ENCODE measurements at regions not wholly inside any gene's neighbourhood (a gene's known extent, or its start where the extent isn't known, plus 50 kb on each side); places are given as distances from the start of the nearest gene placed in this dataset.

- no peak overlapping the region for H3K14ac ChIP-seq (ENCODE audit: low read length)
- H3K23ac ChIP-seq (ENCODE audit: low read depth, low read length, poor library complexity) = no peak overlapping the region
- no peak overlapping the region for H3K27ac ChIP-seq (replicated peaks; ENCODE audit: low read length)
- no peak overlapping the region for H3K4ac ChIP-seq (ENCODE audit: low read length)
- no peak overlapping the region for H4K91ac ChIP-seq (ENCODE audit: low read depth, low read length, poor library complexity)
- no peak overlapping the region for H4K8ac ChIP-seq (ENCODE audit: low read depth, low read length)
- H3K36me3 ChIP-seq (replicated peaks in 1 of 2; ENCODE audit: control insufficient read depth in 2 of 2, insufficient read depth in 2 of 2, low read length in 2 of 2) = no peaks in the 10 kb centered on the region
- no peak overlapping the region for H2BK120ac ChIP-seq (ENCODE audit: low read depth, low read length)
- no peak overlapping the region for H2AFZ ChIP-seq (ENCODE audit: low read length)
- H3K79me1 ChIP-seq (ENCODE audit: low read depth, low read length) = no peaks in the 10 kb centered on the region
- no CpG with 5 or more reads among the region's 2 CpGs for WGBS, 2 donors (ENCODE audit: extremely low coverage in 2 of 2, insufficient read length in 2 of 2, insufficient replicate concordance in 1 of 2)
- H3K18ac ChIP-seq (ENCODE audit: low read length) = no peak overlapping the region
- no peak for DNase-seq (ENCODE audit: low spot score)
- no peaks in the 10 kb centered on the region for H3K9me3 ChIP-seq (replicated peaks in 1 of 2; ENCODE audit: control insufficient read depth in 2 of 2, insufficient read depth in 1 of 2, low read depth in 1 of 2, low read length in 2 of 2)
- H2BK5ac ChIP-seq (ENCODE audit: low read length) = no peak overlapping the region
- no peak overlapping the region for H3K4me3 ChIP-seq (ENCODE audit: low read length in 2 of 2)
- no peak overlapping the region for H3K4me2 ChIP-seq (ENCODE audit: insufficient read depth, low read length, poor library complexity, severe bottlenecking)
- no peak overlapping the region for H3K9ac ChIP-seq (ENCODE audit: low read depth, low read length, poor library complexity)
- H3K27me3 ChIP-seq (ENCODE audit: control insufficient read depth in 3 of 3, insufficient read depth in 3 of 3, low read depth in 1 of 3, low read length in 3 of 3) = no peaks in the 10 kb centered on the region
- no peak overlapping the region for H2AK5ac ChIP-seq (ENCODE audit: low read depth, low read length)
- no peak overlapping the region for H2BK15ac ChIP-seq (ENCODE audit: low read length)
- no peak overlapping the region for H2BK12ac ChIP-seq (ENCODE audit: low read length)
- H3K4me1 ChIP-seq (ENCODE audit: control insufficient read depth in 2 of 2, insufficient read depth in 1 of 2, low read depth in 1 of 2, low read length in 2 of 2) = no peaks in the 10 kb centered on the region
Measured at GRCh38 chr14:57089901-57090300, 178.8 kb downstream of the EXOC5 start.

DNA sequence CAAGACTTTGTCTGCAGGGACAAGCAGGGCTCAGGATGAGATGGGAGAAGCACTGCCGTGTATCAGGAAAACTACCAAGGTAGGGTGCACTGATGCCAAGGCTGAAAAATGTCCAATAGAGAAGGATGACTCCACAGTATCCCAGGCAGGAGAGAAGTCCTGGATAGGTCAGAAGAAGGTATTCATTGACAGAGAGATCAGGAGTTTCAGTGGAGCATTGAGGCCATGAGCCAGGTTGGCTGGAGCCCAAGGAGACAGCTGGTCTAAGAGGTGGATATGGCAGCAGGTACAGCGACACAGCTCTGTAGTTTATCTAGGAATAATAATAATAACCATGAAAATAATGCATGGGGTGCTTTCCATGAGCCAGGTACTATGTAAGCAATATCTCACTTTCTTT is 180.9 kb downstream of the EXOC5 start:
- H3K14ac ChIP-seq (ENCODE audit: low read length) = no peak overlapping the region
- no peak overlapping the region for H3K4me3 ChIP-seq (ENCODE audit: low read length in 2 of 2)
- no peak overlapping the region for H2BK15ac ChIP-seq (ENCODE audit: low read length)
- no peak overlapping the region for H3K9ac ChIP-seq (ENCODE audit: low read depth, low read length, poor library complexity)
- no peak overlapping the region for H2AK5ac ChIP-seq (ENCODE audit: low read depth, low read length)
- H2AFZ ChIP-seq (ENCODE audit: low read length) = no peak overlapping the region
- no peaks in the 10 kb centered on the region for H3K79me1 ChIP-seq (ENCODE audit: low read depth, low read length)
- H3K27ac ChIP-seq (replicated peaks; ENCODE audit: low read length) = no peak overlapping the region
- no peak overlapping the region for H4K8ac ChIP-seq (ENCODE audit: low read depth, low read length)
- no peaks in the 10 kb centered on the region for H3K27me3 ChIP-seq (ENCODE audit: control insufficient read depth in 3 of 3, insufficient read depth in 3 of 3, low read depth in 1 of 3, low read length in 3 of 3)
- DNase-seq (ENCODE audit: low spot score) = no peak
- no peak overlapping the region for H2BK120ac ChIP-seq (ENCODE audit: low read depth, low read length)
- no peak overlapping the region for H4K91ac ChIP-seq (ENCODE audit: low read depth, low read length, poor library complexity)
- H3K4me2 ChIP-seq (ENCODE audit: insufficient read depth, low read length, poor library complexity, severe bottlenecking) = no peak overlapping the region
- no peak overlapping the region for H3K4ac ChIP-seq (ENCODE audit: low read length)
- no peaks in the 10 kb centered on the region for H3K4me1 ChIP-seq (ENCODE audit: control insufficient read depth in 2 of 2, insufficient read depth in 1 of 2, low read depth in 1 of 2, low read length in 2 of 2)
- no peak overlapping the region for H2BK5ac ChIP-seq (ENCODE audit: low read length)
- H3K18ac ChIP-seq (ENCODE audit: low read length) = no peak overlapping the region
- H3K36me3 ChIP-seq (replicated peaks in 1 of 2; ENCODE audit: control insufficient read depth in 2 of 2, insufficient read depth in 2 of 2, low read length in 2 of 2) = no peaks in the 10 kb centered on the region
- WGBS, 2 donors (ENCODE audit: extremely low coverage in 2 of 2, insufficient read length in 2 of 2, insufficient replicate concordance in 1 of 2) = no CpG with 5 or more reads among the region's 2 CpGs
- no peak overlapping the region for H2BK12ac ChIP-seq (ENCODE audit: low read length)
- no peaks in the 10 kb centered on the region for H3K9me3 ChIP-seq (replicated peaks in 1 of 2; ENCODE audit: control insufficient read depth in 2 of 2, insufficient read depth in 1 of 2, low read depth in 1 of 2, low read length in 2 of 2)
- H3K23ac ChIP-seq (ENCODE audit: low read depth, low read length, poor library complexity) = no peak overlapping the region

DNA sequence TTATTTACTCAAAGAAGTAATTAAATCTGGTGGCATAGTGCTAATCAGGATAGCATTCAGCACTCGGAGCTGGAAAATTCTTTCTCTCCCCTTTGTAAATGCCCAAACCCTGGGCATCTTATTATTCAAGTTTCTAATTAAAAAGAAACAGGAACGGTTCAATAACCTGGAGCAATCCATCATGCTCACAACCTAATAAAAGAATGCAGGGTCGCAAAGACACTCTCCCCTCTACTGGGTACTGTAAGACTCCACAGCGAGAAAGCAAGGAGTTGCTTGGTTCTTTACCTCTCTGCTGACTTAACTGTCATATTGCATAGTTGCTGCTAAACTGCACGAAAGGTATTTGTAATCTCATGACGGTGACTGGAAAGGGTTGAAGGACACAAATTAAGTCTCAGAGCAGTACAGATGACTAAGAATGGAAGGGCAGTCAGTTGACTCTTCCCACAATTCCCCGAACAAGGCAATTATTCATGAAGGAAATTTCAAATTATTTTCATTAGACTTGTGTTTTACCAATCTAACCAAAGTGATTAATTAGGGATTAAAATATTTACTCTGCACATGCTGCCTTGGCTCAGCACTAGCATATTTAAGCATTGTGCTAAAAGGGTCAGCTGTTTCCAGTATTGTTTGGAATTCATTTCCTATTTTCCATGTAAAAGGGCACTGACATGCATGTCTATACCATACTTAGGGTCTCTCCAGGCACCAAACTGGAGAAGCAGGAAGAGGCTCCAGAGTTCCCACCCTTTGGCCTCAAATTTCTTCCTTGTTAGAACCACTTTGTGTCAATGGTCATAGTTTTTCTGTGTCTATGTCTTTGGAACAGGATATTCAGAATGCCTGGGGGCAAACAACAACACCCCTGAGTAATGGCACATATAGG is 182.2 kb downstream of the EXOC5 start:
- Histone ChIP-seq H2AFZ (ENCODE audit: low read length) (no peak overlapping the region), H4K91ac (ENCODE audit: low read depth, low read length, poor library complexity) (no peak overlapping the region)

DNA sequence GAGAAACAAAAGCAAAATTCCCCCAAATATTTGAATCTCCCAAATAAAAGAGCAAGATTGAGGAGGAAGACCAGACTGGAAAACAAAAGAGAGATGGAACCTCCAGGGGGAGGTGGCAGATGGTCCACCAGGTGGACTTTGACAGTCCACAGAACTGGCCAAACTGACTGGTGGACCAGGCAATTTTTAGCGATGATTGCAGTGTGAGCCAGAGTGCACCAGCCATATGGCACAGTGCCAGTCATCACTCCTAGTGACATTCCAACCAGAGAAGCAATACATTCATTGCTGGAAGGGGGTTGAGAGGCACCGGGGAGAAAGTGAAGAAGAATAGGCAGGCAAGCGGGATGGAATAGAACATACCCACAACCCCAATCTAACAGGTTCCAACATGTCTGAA is 182.9 kb downstream of the EXOC5 start:
- Histone ChIP-seq H4K91ac (ENCODE audit: low read depth, low read length, poor library complexity) (no peak overlapping the region), H3K14ac (ENCODE audit: low read length) (no peak overlapping the region), H3K9ac (ENCODE audit: low read depth, low read length, poor library complexity) (no peak overlapping the region), H3K4me1 (ENCODE audit: control insufficient read depth in 2 of 2, insufficient read depth in 1 of 2, low read depth in 1 of 2, low read length in 2 of 2) (peaks cover 0 to 5% of the 10 kb centered on the region in 2 donors), H3K4me2 (ENCODE audit: insufficient read depth, low read length, poor library complexity, severe bottlenecking) (no peak overlapping the region), H2BK120ac (ENCODE audit: low read depth, low read length) (no peak overlapping the region), H3K23ac (ENCODE audit: low read depth, low read length, poor library complexity) (no peak overlapping the region), H3K9me3 (replicated peaks in 1 of 2; ENCODE audit: control insufficient read depth in 2 of 2, insufficient read depth in 1 of 2, low read depth in 1 of 2, low read length in 2 of 2) (no peaks in the 10 kb centered on the region), H3K79me1 (ENCODE audit: low read depth, low read length) (no peaks in the 10 kb centered on the region), H3K27ac (replicated peaks; ENCODE audit: low read length) (no peak overlapping the region), H2AFZ (ENCODE audit: low read length) (no peak overlapping the region), H3K4me3 (ENCODE audit: low read length in 2 of 2) (no peak overlapping the region), H3K18ac (ENCODE audit: low read length) (no peak overlapping the region), H2BK15ac (ENCODE audit: low read length) (no peak overlapping the region), H2BK12ac (ENCODE audit: low read length) (no peak overlapping the region), H4K8ac (ENCODE audit: low read depth, low read length) (no peak overlapping the region), H2AK5ac (ENCODE audit: low read depth, low read length) (no peak overlapping the region), H3K36me3 (replicated peaks in 1 of 2; ENCODE audit: control insufficient read depth in 2 of 2, insufficient read depth in 2 of 2, low read length in 2 of 2) (no peaks in the 10 kb centered on the region), H3K27me3 (ENCODE audit: control insufficient read depth in 3 of 3, insufficient read depth in 3 of 3, low read depth in 1 of 3, low read length in 3 of 3) (peaks cover 0 to 8% (median 0%) of the 10 kb centered on the region in 3 experiments), H2BK5ac (ENCODE audit: low read length) (no peak overlapping the region), H3K4ac (ENCODE audit: low read length) (no peak overlapping the region)
- DNase-seq (ENCODE audit: low spot score) = no peak
- WGBS, 2 donors (ENCODE audit: extremely low coverage in 2 of 2, insufficient read length in 2 of 2, insufficient replicate concordance in 1 of 2) = no CpG with 5 or more reads among the region's 3 CpGs

More for the DNA sequence above, 182.2 kb downstream of the EXOC5 start:
- Histone ChIP-seq H3K27me3 (ENCODE audit: control insufficient read depth in 3 of 3, insufficient read depth in 3 of 3, low read depth in 1 of 3, low read length in 3 of 3) (peaks cover 0 to 5% (median 0%) of the 10 kb centered on the region in 3 experiments), H3K4me3 (ENCODE audit: low read length in 2 of 2) (no peak overlapping the region), H2BK15ac (ENCODE audit: low read length) (no peak overlapping the region), H2AK5ac (ENCODE audit: low read depth, low read length) (no peak overlapping the region), H3K9ac (ENCODE audit: low read depth, low read length, poor library complexity) (no peak overlapping the region), H4K8ac (ENCODE audit: low read depth, low read length) (no peak overlapping the region), H3K4me2 (ENCODE audit: insufficient read depth, low read length, poor library complexity, severe bottlenecking) (no peak overlapping the region), H3K4ac (ENCODE audit: low read length) (no peak overlapping the region), H3K18ac (ENCODE audit: low read length) (no peak overlapping the region), H3K4me1 (ENCODE audit: control insufficient read depth in 2 of 2, insufficient read depth in 1 of 2, low read depth in 1 of 2, low read length in 2 of 2) (peaks cover 0 to under 1% of the 10 kb centered on the region in 2 donors), H3K79me1 (ENCODE audit: low read depth, low read length) (no peaks in the 10 kb centered on the region), H3K27ac (replicated peaks; ENCODE audit: low read length) (no peak overlapping the region), H3K14ac (ENCODE audit: low read length) (no peak overlapping the region), H2BK5ac (ENCODE audit: low read length) (no peak overlapping the region), H3K36me3 (replicated peaks in 1 of 2; ENCODE audit: control insufficient read depth in 2 of 2, insufficient read depth in 2 of 2, low read length in 2 of 2) (no peaks in the 10 kb centered on the region), H3K9me3 (replicated peaks in 1 of 2; ENCODE audit: control insufficient read depth in 2 of 2, insufficient read depth in 1 of 2, low read depth in 1 of 2, low read length in 2 of 2) (no peaks in the 10 kb centered on the region), H3K23ac (ENCODE audit: low read depth, low read length, poor library complexity) (no peak overlapping the region), H2BK120ac (ENCODE audit: low read depth, low read length) (no peak overlapping the region), H2BK12ac (ENCODE audit: low read length) (no peak overlapping the region)
- DNase-seq (ENCODE audit: low spot score) = no peak
- no CpG with 5 or more reads among the region's 7 CpGs for WGBS, 2 donors (ENCODE audit: extremely low coverage in 2 of 2, insufficient read length in 2 of 2, insufficient replicate concordance in 1 of 2)
